ENCODE measurements at regions not wholly inside any gene's neighbourhood (a gene's known extent, or its start where the extent isn't known, plus 50 kb on each side); places are given as distances from the start of the nearest gene placed in this dataset.
A peak's percentile ranks its signal among the peaks of the same experiment; 100 is the strongest.

DNA sequence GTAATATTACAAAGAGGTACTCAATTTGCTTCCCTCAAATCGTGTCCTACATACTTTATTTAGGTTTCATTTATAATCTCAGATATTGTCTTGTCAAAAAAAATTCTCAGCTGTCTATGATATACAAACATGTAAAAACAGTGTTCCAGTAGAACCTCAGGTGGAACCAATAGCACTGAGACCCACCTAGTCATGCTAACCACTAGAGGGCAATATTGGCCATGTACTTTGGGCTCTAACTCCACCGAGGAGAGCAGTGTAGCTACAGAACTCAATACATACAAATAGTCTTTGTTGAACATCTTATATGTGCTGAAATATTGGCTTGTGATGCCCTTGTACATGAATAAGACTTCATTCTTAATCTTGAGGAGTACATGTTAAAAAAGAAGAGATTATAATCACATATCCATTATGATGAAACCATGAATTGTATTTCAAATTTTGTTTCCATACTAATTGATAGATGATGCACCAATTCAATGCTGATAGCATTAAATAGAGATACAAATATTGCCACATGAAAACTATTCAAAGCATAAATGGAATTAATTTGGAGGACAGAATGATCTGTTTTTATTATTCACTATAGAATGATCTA, 71.2 kb upstream of the CNTLN start:
- TF ChIP-seq, protein P1, sequence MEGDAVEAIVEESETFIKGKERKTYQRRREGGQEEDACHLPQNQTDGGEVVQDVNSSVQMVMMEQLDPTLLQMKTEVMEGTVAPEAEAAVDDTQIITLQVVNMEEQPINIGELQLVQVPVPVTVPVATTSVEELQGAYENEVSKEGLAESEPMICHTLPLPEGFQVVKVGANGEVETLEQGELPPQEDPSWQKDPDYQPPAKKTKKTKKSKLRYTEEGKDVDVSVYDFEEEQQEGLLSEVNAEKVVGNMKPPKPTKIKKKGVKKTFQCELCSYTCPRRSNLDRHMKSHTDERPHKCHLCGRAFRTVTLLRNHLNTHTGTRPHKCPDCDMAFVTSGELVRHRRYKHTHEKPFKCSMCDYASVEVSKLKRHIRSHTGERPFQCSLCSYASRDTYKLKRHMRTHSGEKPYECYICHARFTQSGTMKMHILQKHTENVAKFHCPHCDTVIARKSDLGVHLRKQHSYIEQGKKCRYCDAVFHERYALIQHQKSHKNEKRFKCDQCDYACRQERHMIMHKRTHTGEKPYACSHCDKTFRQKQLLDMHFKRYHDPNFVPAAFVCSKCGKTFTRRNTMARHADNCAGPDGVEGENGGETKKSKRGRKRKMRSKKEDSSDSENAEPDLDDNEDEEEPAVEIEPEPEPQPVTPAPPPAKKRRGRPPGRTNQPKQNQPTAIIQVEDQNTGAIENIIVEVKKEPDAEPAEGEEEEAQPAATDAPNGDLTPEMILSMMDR (IDR thresholded peaks at IDR 0.05): peak in 5 of 6 experiments; percentile 28 to 66 (median 47)
- no peak for TF ChIP-seq POLR2A (IDR thresholded peaks at IDR 0.05)
- Histone ChIP-seq H3K27ac (no peak overlapping the region), H3K4me3 (replicated peaks in 1 of 3) (no peak overlapping the region), H3K27me3 (no peaks in the 10 kb centered on the region), H3K9me3 (no peaks in the 10 kb centered on the region), H3K4me1 (no peaks in the 10 kb centered on the region), H3K36me3 (no peaks in the 10 kb centered on the region)
- no peak for DNase-seq
- 7 to 8% methylated on average over 2 of the region's 2 CpGs for WGBS, 2 donors
- intact Hi-C loops (cut with DNase I): no loop called here

DNA sequence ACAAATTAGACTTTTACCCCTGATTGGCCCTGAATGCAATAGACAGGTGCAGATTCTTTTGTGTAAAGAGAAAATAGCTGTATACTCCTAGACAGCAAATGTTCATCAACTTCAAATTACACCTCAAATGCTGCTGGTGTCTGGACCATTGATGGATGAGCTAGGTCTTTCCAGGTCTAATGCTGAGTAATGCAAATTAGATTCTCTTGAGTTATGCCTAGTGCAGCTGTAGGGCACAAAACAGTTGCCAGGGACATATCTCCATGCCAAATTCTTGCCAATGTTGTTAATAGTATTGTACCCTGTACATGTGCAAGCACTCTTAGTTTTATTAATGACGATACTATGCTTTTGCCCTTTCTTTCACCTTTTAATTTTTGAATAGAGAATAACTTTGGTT, 72.3 kb upstream of the CNTLN start:
- Histone ChIP-seq H3K4me1 (no peaks in the 10 kb centered on the region), H3K27me3 (no peaks in the 10 kb centered on the region), H3K9me3 (no peaks in the 10 kb centered on the region), H3K36me3 (no peaks in the 10 kb centered on the region), H3K4me3 (replicated peaks in 1 of 3) (no peak overlapping the region), H3K27ac (no peak overlapping the region)
- intact Hi-C loops (cut with DNase I): no loop called here
- TF ChIP-seq POLR2A (IDR thresholded peaks at IDR 0.05): no peak
- TF ChIP-seq, protein P1 (IDR thresholded peaks at IDR 0.05): no peak
- no peak for DNase-seq
- WGBS, 2 donors: 0 to 95% methylated on average over 1 of the region's 1 CpG

DNA sequence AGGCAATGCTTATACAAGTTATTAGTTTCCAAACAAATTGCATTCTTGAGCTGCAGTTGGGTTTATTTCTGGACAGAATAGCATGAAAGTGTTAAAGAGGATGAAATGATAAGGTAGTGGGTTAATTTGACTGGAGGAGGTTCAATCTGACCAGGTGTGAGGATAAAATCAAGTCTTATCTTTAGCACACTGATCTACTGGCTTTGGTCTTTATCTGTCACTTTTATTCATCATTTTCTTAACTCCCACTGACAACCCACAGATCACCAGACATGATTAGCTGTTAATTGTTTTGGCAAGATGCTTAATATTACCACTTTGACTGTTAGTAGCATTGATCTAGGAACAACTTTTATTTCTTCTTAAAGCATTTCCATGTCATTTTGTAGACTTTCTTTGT, 74.4 kb upstream of the CNTLN start:
- Histone ChIP-seq H3K27me3 (no peaks in the 10 kb centered on the region), H3K27ac (no peak overlapping the region), H3K4me1 (no peaks in the 10 kb centered on the region), H3K9me3 (no peaks in the 10 kb centered on the region), H3K36me3 (no peaks in the 10 kb centered on the region), H3K4me3 (replicated peaks in 1 of 3) (no peak overlapping the region)
- intact Hi-C loops (cut with DNase I): no loop called here
- no peak for TF ChIP-seq POLR2A (IDR thresholded peaks at IDR 0.05)
- TF ChIP-seq, protein P1 (IDR thresholded peaks at IDR 0.05): no peak
- no peak for DNase-seq

DNA sequence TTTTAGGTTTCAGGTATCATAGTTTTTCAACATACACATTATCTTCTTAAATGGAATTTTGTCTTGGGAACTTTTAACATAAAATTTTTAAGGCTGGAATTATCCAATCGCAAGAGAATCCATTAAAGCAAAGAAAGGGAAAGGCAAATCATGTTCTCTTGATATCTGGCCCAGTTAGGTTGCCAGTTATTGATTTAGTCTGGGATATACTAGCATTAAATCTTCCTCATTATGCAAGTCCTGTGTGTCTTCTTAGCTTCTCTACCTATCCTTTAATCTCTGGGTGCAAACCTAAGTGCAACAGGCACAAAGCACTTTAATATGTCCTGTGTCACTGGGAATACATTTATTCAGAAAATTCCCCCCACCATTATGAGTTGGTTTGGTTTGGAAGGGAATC, 75.4 kb upstream of the CNTLN start:
- Histone ChIP-seq H3K27ac (no peak overlapping the region), H3K27me3 (no peaks in the 10 kb centered on the region), H3K36me3 (no peaks in the 10 kb centered on the region), H3K4me1 (no peaks in the 10 kb centered on the region), H3K9me3 (no peaks in the 10 kb centered on the region), H3K4me3 (replicated peaks in 1 of 3) (no peak overlapping the region)
- WGBS, 2 donors: 92 to 93% methylated on average over 1 of the region's 1 CpG
- no peak for TF ChIP-seq POLR2A (IDR thresholded peaks at IDR 0.05)
- TF ChIP-seq, protein P1 (IDR thresholded peaks at IDR 0.05): no peak
- intact Hi-C loops (cut with DNase I): no loop called here
- DNase-seq: no peak

DNA sequence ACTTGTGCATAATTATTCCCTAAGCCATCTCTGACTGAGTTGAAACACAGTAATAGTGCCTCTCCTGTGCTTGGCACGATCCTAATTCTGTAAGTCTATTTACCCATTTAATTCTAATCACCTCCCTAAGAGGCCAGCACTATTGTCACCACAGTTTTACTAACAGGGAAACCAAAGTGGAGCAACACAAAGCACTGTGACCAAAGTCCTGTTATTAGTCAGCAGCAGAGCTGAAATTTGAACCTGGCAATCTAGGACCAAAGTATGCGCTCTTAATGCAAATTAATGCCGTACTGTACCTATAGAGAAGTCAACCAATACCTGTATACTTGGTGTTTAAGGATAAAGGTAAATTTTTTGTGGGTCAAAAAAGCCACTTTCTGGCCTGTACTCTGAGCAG, 77.1 kb upstream of the CNTLN start:
- Histone ChIP-seq H3K4me1 (no peaks in the 10 kb centered on the region), H3K27me3 (no peaks in the 10 kb centered on the region), H3K9me3 (no peaks in the 10 kb centered on the region), H3K27ac (no peak overlapping the region), H3K36me3 (no peaks in the 10 kb centered on the region), H3K4me3 (replicated peaks in 1 of 3) (no peak overlapping the region)
- TF ChIP-seq POLR2A (IDR thresholded peaks at IDR 0.05): no peak
- TF ChIP-seq, protein P1 (IDR thresholded peaks at IDR 0.05): no peak
- 50 to 71% methylated on average over 3 of the region's 3 CpGs for WGBS, 2 donors
- intact Hi-C loops (cut with DNase I): no loop called here
- no peak for DNase-seq

All from thyroid gland (tissue), 4 donors.